ENCODE measurements at regions not wholly inside any gene's neighbourhood (a gene's known extent, or its start where the extent isn't known, plus 50 kb on each side); places are given as distances from the start of the nearest gene placed in this dataset.
A peak's percentile ranks its signal among the peaks of the same experiment; 100 is the strongest.

DNA sequence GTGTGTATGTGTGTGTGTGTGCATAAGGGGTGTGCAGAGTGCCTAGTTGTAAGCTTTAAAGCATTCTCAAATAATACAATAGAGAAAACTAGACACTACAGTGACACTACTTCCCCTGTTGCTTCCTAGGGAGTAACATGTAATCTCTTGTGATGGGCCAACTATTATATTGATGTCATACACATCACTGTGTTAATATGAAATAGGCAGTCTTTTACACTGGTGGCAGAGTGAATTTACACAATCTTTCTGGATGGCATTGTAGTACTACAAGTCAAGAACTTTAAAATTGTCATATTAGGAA lies 488.0 kb upstream of the ZEB2 start:
- no peak for DNase-seq (ENCODE audit: low read depth)
- TF ChIP-seq, protein P1, sequence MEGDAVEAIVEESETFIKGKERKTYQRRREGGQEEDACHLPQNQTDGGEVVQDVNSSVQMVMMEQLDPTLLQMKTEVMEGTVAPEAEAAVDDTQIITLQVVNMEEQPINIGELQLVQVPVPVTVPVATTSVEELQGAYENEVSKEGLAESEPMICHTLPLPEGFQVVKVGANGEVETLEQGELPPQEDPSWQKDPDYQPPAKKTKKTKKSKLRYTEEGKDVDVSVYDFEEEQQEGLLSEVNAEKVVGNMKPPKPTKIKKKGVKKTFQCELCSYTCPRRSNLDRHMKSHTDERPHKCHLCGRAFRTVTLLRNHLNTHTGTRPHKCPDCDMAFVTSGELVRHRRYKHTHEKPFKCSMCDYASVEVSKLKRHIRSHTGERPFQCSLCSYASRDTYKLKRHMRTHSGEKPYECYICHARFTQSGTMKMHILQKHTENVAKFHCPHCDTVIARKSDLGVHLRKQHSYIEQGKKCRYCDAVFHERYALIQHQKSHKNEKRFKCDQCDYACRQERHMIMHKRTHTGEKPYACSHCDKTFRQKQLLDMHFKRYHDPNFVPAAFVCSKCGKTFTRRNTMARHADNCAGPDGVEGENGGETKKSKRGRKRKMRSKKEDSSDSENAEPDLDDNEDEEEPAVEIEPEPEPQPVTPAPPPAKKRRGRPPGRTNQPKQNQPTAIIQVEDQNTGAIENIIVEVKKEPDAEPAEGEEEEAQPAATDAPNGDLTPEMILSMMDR (IDR thresholded peaks at IDR 0.05; ENCODE audit: control insufficient read depth, insufficient read depth, low read depth, low read length, missing control alignments), result no peak
- H3K4me3 ChIP-seq (ENCODE audit: control insufficient read depth, low read depth, low read length), result peak overlapping the region; percentile 6; the same call in 1 of the 2 replicates

DNA sequence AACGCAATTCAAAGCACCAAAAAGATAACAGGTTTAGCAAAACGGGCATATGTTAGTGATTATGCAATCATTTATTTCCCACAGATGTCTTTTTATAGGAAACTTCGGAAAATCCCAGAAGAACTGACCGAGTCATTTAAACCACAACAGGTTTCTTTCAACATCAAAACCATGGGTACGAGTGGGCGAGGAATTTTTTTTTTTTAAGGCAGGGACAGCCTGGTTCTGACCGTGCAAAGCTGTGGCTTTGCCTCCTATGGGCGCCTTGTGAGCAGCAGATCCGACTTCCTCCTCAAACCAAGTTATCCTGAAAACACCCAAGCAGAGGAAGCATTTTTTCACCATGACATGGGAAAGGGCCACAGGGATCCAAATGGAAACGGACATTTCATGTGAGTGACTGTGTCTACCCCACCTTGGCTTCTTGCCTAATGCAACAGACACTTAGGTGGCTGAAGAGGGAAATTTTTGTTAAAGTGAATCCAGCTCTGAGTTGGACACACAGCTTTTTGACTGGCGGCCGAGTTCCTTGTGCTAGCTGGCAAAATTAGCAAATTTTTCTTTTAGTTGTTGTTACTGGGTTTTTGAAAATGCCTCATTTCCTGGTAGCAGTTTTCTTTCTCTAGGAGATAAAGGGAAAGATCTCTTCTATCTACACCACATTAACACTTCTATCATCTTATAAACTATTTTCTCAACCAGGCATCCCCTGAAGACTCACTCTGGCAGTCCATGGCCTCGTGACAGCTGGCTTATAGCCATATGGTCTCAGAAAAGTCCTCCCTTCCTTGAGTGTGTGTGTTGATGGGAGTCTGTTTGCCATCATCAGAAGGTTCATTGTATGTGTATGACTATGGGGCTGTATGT lies 487.4 kb upstream of the ZEB2 start:
- peak overlapping the region; percentile 6; the same call in 1 of the 2 replicates for H3K4me3 ChIP-seq (ENCODE audit: control insufficient read depth, low read depth, low read length)
- TF ChIP-seq, protein P1 (IDR thresholded peaks at IDR 0.05; ENCODE audit: control insufficient read depth, insufficient read depth, low read depth, low read length, missing control alignments), result peak; percentile 3
- peak; percentile 98 for DNase-seq (ENCODE audit: low read depth)

DNA sequence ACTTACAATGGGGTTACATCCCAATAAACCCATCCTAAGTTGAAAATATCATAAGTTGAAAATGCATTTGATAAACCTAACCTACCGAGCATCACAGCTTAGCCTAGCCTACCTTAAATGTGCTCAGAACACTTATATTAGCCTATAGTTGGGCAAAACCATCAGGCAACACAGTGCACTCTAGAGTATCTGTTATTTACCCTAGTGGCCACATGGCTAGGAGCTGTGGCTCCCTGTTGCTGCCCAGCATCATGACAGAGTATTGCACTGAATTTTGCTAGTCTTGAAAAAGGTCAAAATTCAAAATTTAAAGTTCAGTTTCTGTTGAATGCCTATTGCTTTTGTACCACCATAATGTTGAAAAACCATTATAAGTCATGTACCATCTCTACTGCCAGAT lies 482.7 kb upstream of the ZEB2 start:
- DNase-seq (ENCODE audit: low read depth), result no peak
- no peak overlapping the region for H3K4me3 ChIP-seq (ENCODE audit: control insufficient read depth, low read depth, low read length)
- TF ChIP-seq, protein P1 (IDR thresholded peaks at IDR 0.05; ENCODE audit: control insufficient read depth, insufficient read depth, low read depth, low read length, missing control alignments), result no peak

DNA sequence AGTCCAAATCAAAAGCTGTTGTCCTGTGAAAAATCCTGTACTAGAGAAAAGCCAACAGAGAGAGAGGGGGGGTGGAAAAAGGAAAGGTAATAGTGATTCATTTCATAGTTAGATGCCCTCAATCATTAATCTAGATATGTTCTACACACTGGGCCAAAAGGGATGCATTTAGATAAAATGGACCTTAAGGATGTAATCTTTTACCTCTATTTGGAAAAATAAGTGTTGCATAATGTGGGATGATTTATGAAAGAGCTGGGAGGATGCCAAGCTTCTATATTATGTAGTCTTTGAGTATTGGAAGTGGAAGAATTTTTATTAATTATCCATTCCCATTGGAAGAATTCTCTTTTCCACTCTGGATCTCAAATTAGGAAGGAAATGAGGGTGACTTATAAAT lies 480.5 kb upstream of the ZEB2 start:
- no peak for DNase-seq (ENCODE audit: low read depth)
- TF ChIP-seq, protein P1 (IDR thresholded peaks at IDR 0.05; ENCODE audit: control insufficient read depth, insufficient read depth, low read depth, low read length, missing control alignments), result no peak

DNA sequence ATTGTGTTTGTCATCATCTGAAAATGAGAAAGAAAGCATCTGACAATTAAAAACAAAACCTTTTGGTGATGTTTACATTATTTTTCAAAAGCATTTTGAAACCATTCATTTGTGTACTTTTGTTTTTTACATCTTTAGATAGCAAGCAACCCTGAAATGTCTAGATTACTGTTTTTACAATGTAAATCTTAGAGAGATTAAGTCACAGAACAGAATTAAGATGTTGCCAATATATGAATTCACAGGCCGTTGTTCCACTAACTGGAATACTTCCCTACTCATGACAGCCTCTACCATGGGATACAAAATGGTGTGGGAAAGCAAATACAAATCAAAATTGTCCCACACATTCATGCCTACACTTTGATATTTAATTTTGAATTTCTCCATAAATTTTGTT lies 480.0 kb upstream of the ZEB2 start:
- TF ChIP-seq, protein P1 (IDR thresholded peaks at IDR 0.05; ENCODE audit: control insufficient read depth, insufficient read depth, low read depth, low read length, missing control alignments), result no peak
- H3K4me3 ChIP-seq (ENCODE audit: control insufficient read depth, low read depth, low read length), result no peak overlapping the region
- DNase-seq (ENCODE audit: low read depth), result no peak

More for the DNA sequence above, 480.5 kb upstream of the ZEB2 start:
- no peak overlapping the region for H3K4me3 ChIP-seq (ENCODE audit: control insufficient read depth, low read depth, low read length)

DNA sequence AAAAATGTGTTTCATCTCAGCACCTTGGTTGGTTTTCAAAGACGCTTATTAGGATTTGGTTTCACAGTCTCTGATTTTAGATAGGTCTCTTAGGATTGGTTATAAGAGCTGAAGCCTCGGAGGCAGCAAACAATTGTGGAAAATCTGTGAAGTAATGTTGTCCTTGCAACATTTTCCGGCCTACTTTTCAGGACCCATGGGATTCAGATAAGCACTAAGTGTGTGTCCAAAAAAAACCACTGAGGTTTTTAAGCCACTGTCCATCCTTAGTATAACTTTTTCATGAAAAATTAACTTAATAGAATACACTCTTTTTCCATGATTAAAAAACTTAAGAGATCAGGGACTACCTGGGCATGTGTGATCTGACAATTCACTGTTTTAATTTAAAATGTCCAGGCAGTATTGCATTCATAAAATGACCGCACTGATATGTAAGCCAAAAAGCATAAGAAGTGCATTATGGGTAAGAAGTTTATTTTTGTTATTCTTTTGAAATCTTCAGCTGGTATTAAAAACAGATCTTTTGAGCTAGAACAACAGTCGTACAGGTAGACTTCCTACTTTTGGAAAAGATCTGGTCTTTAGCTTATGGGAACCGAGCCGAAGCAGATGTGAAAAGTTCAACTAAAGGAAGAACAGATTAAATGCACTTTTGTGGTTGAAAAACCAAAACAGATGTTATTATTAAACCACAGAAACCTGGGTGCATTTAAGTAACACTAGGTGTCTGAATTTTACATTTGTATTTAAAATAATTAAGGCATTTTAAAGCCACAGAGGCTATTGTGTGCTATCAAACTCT lies 479.4 kb upstream of the ZEB2 start:
- DNase-seq (ENCODE audit: low read depth), result no peak
- H3K4me3 ChIP-seq (ENCODE audit: control insufficient read depth, low read depth, low read length), result no peak overlapping the region
- TF ChIP-seq, protein P1 (IDR thresholded peaks at IDR 0.05; ENCODE audit: control insufficient read depth, insufficient read depth, low read depth, low read length, missing control alignments), result no peak
